Suprapubic skin (tissue), 3 donors: ENCODE measurements at regions not wholly inside any gene's neighbourhood (a gene's known extent, or its start where the extent isn't known, plus 50 kb on each side); places are given as distances from the start of the nearest gene placed in this dataset.

Source experiments
- CTCF ChIP-seq, 2 donors: fragments of 200-600 bp in 1 of 2; fragments of 450-650 bp in 1 of 2; sonication (generic) in 1 of 2; IDR thresholded peaks; one replicate each; pipeline ENCODE4 v1.5.1; 2016 to 2019; ENCODE audit warnings: antibody characterized with exemption in 2 of 2, mild to moderate bottlenecking in 1 of 2, moderate library complexity in 1 of 2
- POLR2A ChIP-seq, 2 donors: fragments of 450-650 bp; IDR thresholded peaks; one replicate each; pipeline ENCODE4 v1.6.1; 2017; ENCODE audit warnings: antibody characterized with exemption in 2 of 2, mild to moderate bottlenecking in 2 of 2, moderate library complexity in 2 of 2

- TF ChIP-seq CTCF (IDR thresholded peaks at IDR 0.05), result no peak
- TF ChIP-seq POLR2A (IDR thresholded peaks at IDR 0.05), result no peak
These were observed 241.7 kb upstream of the CDH8 start for GRCh38 chr16:62277942-62278341.
